Adrenal gland (tissue), 9 donors: ENCODE measurements at regions not wholly inside any gene's neighbourhood (a gene's known extent, or its start where the extent isn't known, plus 50 kb on each side); places are given as distances from the start of the nearest gene placed in this dataset.

Experiments used
- DNase-seq, 7 donors: peaks; one replicate each; pipeline ENCODE4 v3.0.0-alpha.2; 2019 to 2020
- H3K27ac ChIP-seq, 5 donors: fragments of 200-600 bp; sonication (generic) in 4 of 5; 1 replicate in 3 of 5; 2 replicates in 2 of 5; pipeline versions ENCODE4 v1.5.1 to v1.8.0; 2016 to 2020; ENCODE audit warnings: mild to moderate bottlenecking in 1 of 5
- H3K27me3 ChIP-seq: fragments of 200-600 bp; 2 replicates; pipeline ENCODE4 v1.8.0; 2021
- H3K36me3 ChIP-seq, 2 donors: fragments of 200-600 bp; replicated peaks in 1 of 2; 1 replicate in 1 of 2; 2 replicates in 1 of 2; pipeline versions ENCODE4 v1.5.1 to v1.8.0; 2018 to 2022
- H3K4me1 ChIP-seq, 2 donors: fragments of 200-600 bp; replicated peaks in 1 of 2; 1 replicate in 1 of 2; 2 replicates in 1 of 2; pipeline versions ENCODE4 v1.5.1 to v1.8.0; 2018 to 2021
- H3K4me3 ChIP-seq, 4 donors: fragments of 200-600 bp; sonication (generic) in 3 of 4; one replicate each; pipeline ENCODE4 v1.5.1; 2016 to 2018
- H3K9me3 ChIP-seq, 3 donors: fragments of 200-600 bp; sonication (generic) in 1 of 3; replicated peaks in 1 of 3; 1 replicate in 2 of 3; 2 replicates in 1 of 3; pipeline versions ENCODE4 v1.5.1 to v1.8.0; 2016 to 2021
- CTCF ChIP-seq, 6 experiments: fragments of 450-650 bp in 4 of 6; fragments of 200-600 bp in 2 of 6; sonication (generic) in 1 of 6; IDR thresholded peaks; 1 replicate in 5 of 6; 2 replicates in 1 of 6; pipeline versions ENCODE4 v1.5.1 to v1.8.0; 2016 to 2021; ENCODE audit warnings: antibody characterized with exemption in 6 of 6, mild to moderate bottlenecking in 2 of 6, moderate library complexity in 1 of 6
- POLR2A ChIP-seq, 2 donors: fragments of 450-650 bp; IDR thresholded peaks; one replicate each; pipeline ENCODE4 v1.6.1; 2017; ENCODE audit warnings: antibody characterized with exemption in 2 of 2, mild to moderate bottlenecking in 2 of 2, moderate library complexity in 1 of 2
- WGBS, 4 donors: extraction: QIAGEN DNeasy Blood & Tissue Kit in 2 of 4; methylation state at CpG; one replicate each; pipeline versions ENCODE4 v1.1.5 to v1.1.7; 2013 to 2017; 5-methylcytosine and 5-hydroxymethylcytosine counted together
- intact Hi-C, 2 donors: fragments of 100-400 bp; cut with DNase I; formaldehyde crosslinking; loops; one replicate each; pipeline versions ENCODE4 v1.14.1 to v1.15.0; 2022 to 2023
- donor health status: healthy with polysubstance abuse.
- donor health status: Bipolar disorder and iron deficiency.
- donor health status: DM: yes; HTN: yes; CAD: no.
- donor health status: DM: no; HTN: no; CAD: no.
- donor health status: DM: no; HTN: no; CAD: no.

GRCh38 chr12:74468401-74468800 lies 69.2 kb upstream of the ATXN7L3B start:
- DNase-seq = no peak
- WGBS, 4 donors = 69 to 79% (median 75%) methylated on average over 4 of the region's 4 CpGs
- TF ChIP-seq CTCF (IDR thresholded peaks at IDR 0.05) = no peak
- TF ChIP-seq POLR2A (IDR thresholded peaks at IDR 0.05) = no peak
- Histone ChIP-seq H3K4me3 (no peak overlapping the region), H3K4me1 (no peaks in the 10 kb centered on the region), H3K9me3 (no peaks in the 10 kb centered on the region), H3K27me3 (no peaks in the 10 kb centered on the region), H3K27ac (no peak overlapping the region), H3K36me3 (no peaks in the 10 kb centered on the region)
- intact Hi-C loops = no loop called here

GRCh38 chr12:74476234-74476633 lies 61.4 kb upstream of the ATXN7L3B start:
- no peak for DNase-seq
- Histone ChIP-seq H3K4me3 (no peak overlapping the region), H3K27me3 (no peaks in the 10 kb centered on the region), H3K4me1 (no peaks in the 10 kb centered on the region), H3K36me3 (no peaks in the 10 kb centered on the region), H3K9me3 (no peaks in the 10 kb centered on the region), H3K27ac (no peak overlapping the region)
- intact Hi-C loops = no loop called here
- WGBS, 4 donors = 79 to 86% (median 82%) methylated on average over 1 of the region's 1 CpG
- TF ChIP-seq POLR2A (IDR thresholded peaks at IDR 0.05) (no peak), CTCF (IDR thresholded peaks at IDR 0.05) (no peak)

- 44 to 72% (median 59%) methylated on average over 2 of the region's 2 CpGs for WGBS, 4 donors
- H3K4me1 ChIP-seq = no peaks in the 10 kb centered on the region
- no peaks in the 10 kb centered on the region for H3K9me3 ChIP-seq
- no peak for DNase-seq
- H3K27me3 ChIP-seq = no peaks in the 10 kb centered on the region
- TF ChIP-seq POLR2A (IDR thresholded peaks at IDR 0.05) (no peak), CTCF (IDR thresholded peaks at IDR 0.05) (no peak)
- intact Hi-C loops = no loop called here
- no peak overlapping the region for H3K27ac ChIP-seq
- H3K4me3 ChIP-seq = no peak overlapping the region
- H3K36me3 ChIP-seq = no peaks in the 10 kb centered on the region
Measured at GRCh38 chr12:74481078-74481477, 56.6 kb upstream of the ATXN7L3B start.

GRCh38 chr12:74482115-74482514 lies 55.5 kb upstream of the ATXN7L3B start:
- Histone ChIP-seq H3K27me3 (no peaks in the 10 kb centered on the region), H3K27ac (no peak overlapping the region), H3K9me3 (no peaks in the 10 kb centered on the region), H3K4me3 (no peak overlapping the region), H3K4me1 (no peaks in the 10 kb centered on the region), H3K36me3 (no peaks in the 10 kb centered on the region)
- TF ChIP-seq POLR2A (IDR thresholded peaks at IDR 0.05) = no peak
- TF ChIP-seq CTCF (IDR thresholded peaks at IDR 0.05) = no peak
- intact Hi-C loops = no loop called here
- DNase-seq = no peak
